H1 (cell line): ENCODE measurements at regions not wholly inside any gene's neighbourhood (a gene's known extent, or its start where the extent isn't known, plus 50 kb on each side); places are given as distances from the start of the nearest gene placed in this dataset.

Experiments
- CTCF ChIA-PET: fragments of 300-600 bp; sonication (Branson Sonifier 250); formaldehyde crosslinking; loops from one replicate; lab custom pipeline; 2021; ENCODE audit not compliant: partially characterized antibody; lab: Charles Lee
- POLR2A ChIA-PET: fragments of 300-600 bp; sonication (Branson Sonifier 250); formaldehyde crosslinking; loops from one replicate; lab custom pipeline; 2021; ENCODE audit warnings: inconsistent platforms; ENCODE audit not compliant: partially characterized antibody; lab: Charles Lee
- DNase-seq, 2 experiments: peaks; one replicate each; pipeline versions ENCODE4 v3.0.0 to v3.0.0-alpha.2; 2010 to 2022; ENCODE audit warnings: low spot score in 2 of 2, low read depth in 1 of 2, mixed read lengths in 1 of 2
- FAIRE-seq: peaks from 2 replicates; lab custom pipeline; 2011; peaks lifted over from hg19 to GRCh38; lab: Jason Lieb, UNC
- H2AFZ ChIP-seq: 2 replicates; pipeline ENCODE4 v1.8.1; 2012; ENCODE audit warnings: low read length, inconsistent platforms
- H2AK5ac ChIP-seq: 2 replicates; pipeline ENCODE4 v1.6.1; 2013; ENCODE audit warnings: low read depth, low read length
- H2BK120ac ChIP-seq: replicated peaks from 2 replicates; pipeline ENCODE3; 2013; ENCODE audit warnings: low read depth, low read length, inconsistent platforms
- H2BK12ac ChIP-seq: 2 replicates; pipeline ENCODE4 v1.6.1; 2013; ENCODE audit warnings: low read depth, low read length
- H2BK15ac ChIP-seq: 2 replicates; pipeline ENCODE4 v1.6.1; 2013; ENCODE audit warnings: low read length
- H2BK20ac ChIP-seq: 2 replicates; pipeline ENCODE4 v1.6.1; 2013; ENCODE audit warnings: low read length
- H2BK5ac ChIP-seq: 2 replicates; pipeline ENCODE4 v1.6.1; 2013; ENCODE audit warnings: low read depth, low read length
- H3K14ac ChIP-seq: 2 replicates; pipeline ENCODE4 v1.6.1; 2013; ENCODE audit warnings: inconsistent platforms; ENCODE audit not compliant: insufficient read length
- H3K18ac ChIP-seq: 2 replicates; pipeline ENCODE4 v1.6.1; 2013; ENCODE audit warnings: low read length; ENCODE audit errors: extremely low read depth
- H3K23ac ChIP-seq: 2 replicates; pipeline ENCODE4 v1.6.1; 2013; ENCODE audit warnings: inconsistent platforms; ENCODE audit not compliant: insufficient read length
- H3K23me2 ChIP-seq: 2 replicates; pipeline ENCODE4 v1.6.1; 2013; ENCODE audit warnings: low read depth, low read length
- H3K27ac ChIP-seq: 2 replicates; pipeline ENCODE4 v1.6.1; 2011; ENCODE audit warnings: low read depth, low read length, inconsistent platforms
- H3K27me3 ChIP-seq, 4 experiments: replicated peaks in 1 of 4; 1 replicate in 1 of 4; 2 replicates in 3 of 4; pipeline versions ENCODE4 v1.6.1 to v1.8.1; 2011 to 2013; ENCODE audit warnings: low read length in 3 of 4, mild to moderate bottlenecking in 3 of 4, inconsistent platforms in 2 of 4, mixed read lengths in 2 of 4, moderate library complexity in 1 of 4; ENCODE audit not compliant: control insufficient read depth in 3 of 4, insufficient read depth in 3 of 4; ENCODE audit errors: extremely low read depth in 1 of 4
- H3K36me3 ChIP-seq, 4 experiments: 2 replicates each; pipeline versions ENCODE4 v1.6.1 to v1.8.1; 2011 to 2013; ENCODE audit warnings: mild to moderate bottlenecking in 4 of 4, low read length in 3 of 4, moderate library complexity in 2 of 4, control low read depth in 1 of 4, inconsistent platforms in 1 of 4; ENCODE audit not compliant: insufficient read depth in 4 of 4, control insufficient read depth in 2 of 4
- H3K4ac ChIP-seq: replicated peaks from 2 replicates; pipeline ENCODE3; 2013; ENCODE audit warnings: low read length, low read depth, mixed read lengths, inconsistent platforms; ENCODE audit not compliant: insufficient read length
- H3K4me1 ChIP-seq, 4 experiments: replicated peaks in 1 of 4; 1 replicate in 1 of 4; 2 replicates in 3 of 4; pipeline versions ENCODE4 v1.6.1 to v1.8.1; 2011 to 2013; ENCODE audit warnings: low read length in 3 of 4, inconsistent platforms in 2 of 4, mixed read lengths in 1 of 4; ENCODE audit not compliant: insufficient read depth in 4 of 4, control insufficient read depth in 3 of 4
- H3K4me2 ChIP-seq, 2 experiments: 2 replicates each; pipeline versions ENCODE4 v1.6.1 to v1.8.1; 2011 to 2013; ENCODE audit warnings: low read depth in 2 of 2, low read length in 2 of 2, control low read depth in 1 of 2, inconsistent platforms in 1 of 2, mild to moderate bottlenecking in 1 of 2; ENCODE audit not compliant: insufficient read depth in 1 of 2
- H3K4me3 ChIP-seq, 4 experiments: fragments of 200-600, 300-600 bp in 1 of 4; sonication (generic), shearing (Covaris generic), sonication (Bioruptor Twin) in 1 of 4; 2 replicates each; pipeline versions ENCODE4 v1.5.1 to v1.8.1; 2011 to 2016; ENCODE audit warnings: low read length in 4 of 4, low read depth in 3 of 4, control low read depth in 2 of 4, inconsistent platforms in 2 of 4, mild to moderate bottlenecking in 2 of 4, mixed read lengths in 1 of 4, moderate library complexity in 1 of 4; ENCODE audit not compliant: insufficient read depth in 2 of 4; ENCODE audit errors: extremely low read depth in 1 of 4
- H3K56ac ChIP-seq: replicated peaks from 2 replicates; pipeline ENCODE3; 2013; ENCODE audit warnings: low read depth, mild to moderate bottlenecking, mixed read lengths, low read length, inconsistent platforms; ENCODE audit not compliant: insufficient read length
- H3K79me1 ChIP-seq: 2 replicates; pipeline ENCODE4 v1.6.1; 2013; ENCODE audit warnings: low read depth, low read length, control low read depth
- H3K79me2 ChIP-seq, 2 experiments: 2 replicates each; pipeline versions ENCODE4 v1.6.1 to v1.8.1; 2012 to 2013; ENCODE audit warnings: low read length in 2 of 2, mild to moderate bottlenecking in 2 of 2, inconsistent platforms in 1 of 2; ENCODE audit not compliant: insufficient read depth in 2 of 2, control insufficient read depth in 1 of 2
- H3K9ac ChIP-seq, 4 experiments: replicated peaks in 1 of 4; 1 replicate in 1 of 4; 2 replicates in 3 of 4; pipeline versions ENCODE4 v1.6.1 to v1.8.1; 2011 to 2013; ENCODE audit warnings: low read depth in 3 of 4, low read length in 3 of 4, control low read depth in 2 of 4, mild to moderate bottlenecking in 2 of 4, moderate library complexity in 2 of 4, inconsistent platforms in 1 of 4; ENCODE audit errors: extremely low read depth in 1 of 4
- H3K9me3 ChIP-seq, 2 experiments: 2 replicates each; pipeline versions ENCODE4 v1.6.1 to v1.8.1; 2012 to 2013; ENCODE audit warnings: mild to moderate bottlenecking in 2 of 2, moderate library complexity in 2 of 2, control low read depth in 1 of 2, inconsistent platforms in 1 of 2, low read depth in 1 of 2, low read length in 1 of 2, mixed read lengths in 1 of 2; ENCODE audit not compliant: insufficient read depth in 2 of 2
- H4K20me1 ChIP-seq, 2 experiments: replicated peaks in 1 of 2; 2 replicates each; pipeline versions ENCODE3 to v1.8.1; 2011 to 2013; ENCODE audit warnings: inconsistent platforms in 2 of 2, low read length in 2 of 2, mild to moderate bottlenecking in 1 of 2; ENCODE audit not compliant: insufficient read depth in 2 of 2, control insufficient read depth in 1 of 2
- H4K5ac ChIP-seq: 2 replicates; pipeline ENCODE4 v1.6.1; 2013; ENCODE audit warnings: low read length, low read depth, mixed read lengths, inconsistent platforms; ENCODE audit not compliant: insufficient read length
- H4K8ac ChIP-seq: 2 replicates; pipeline ENCODE4 v1.8.0; 2013; ENCODE audit warnings: mild to moderate bottlenecking, moderate library complexity, low read length, inconsistent platforms; ENCODE audit not compliant: insufficient read depth; ENCODE audit errors: extremely low read depth
- H4K91ac ChIP-seq: replicated peaks from 2 replicates; pipeline ENCODE3; 2013; ENCODE audit warnings: low read length, mixed read lengths, inconsistent platforms; ENCODE audit not compliant: insufficient read length
- ATF3 ChIP-seq: IDR thresholded peaks from 2 replicates; pipeline ENCODE4 v1.6.1; 2011; ENCODE audit warnings: low read depth, mild to moderate bottlenecking, low read length; ENCODE audit not compliant: insufficient read depth
- BRCA1 ChIP-seq: IDR thresholded peaks from 2 replicates; pipeline ENCODE4 v1.6.1; 2012; ENCODE audit warnings: low read depth, low read length, improper control_type of control experiment
- CBX8 ChIP-seq: fragments of 300-800, 300-1000 bp; sonication (generic); IDR thresholded peaks from 2 replicates; pipeline ENCODE4 v1.7.1; 2016; ENCODE audit warnings: low read depth, low read length, borderline replicate concordance
- CTBP2 ChIP-seq: IDR thresholded peaks from 2 replicates; pipeline ENCODE4 v1.7.0; 2011; ENCODE audit warnings: borderline replicate concordance, mild to moderate bottlenecking, moderate library complexity, mixed read lengths, low read length; ENCODE audit not compliant: insufficient read depth, insufficient read length
- FOSL1 ChIP-seq: IDR thresholded peaks from 2 replicates; pipeline ENCODE4 v1.6.1; 2011; ENCODE audit warnings: mild to moderate bottlenecking, low read depth, low read length, moderate library complexity; ENCODE audit not compliant: insufficient read depth
- HDAC2 ChIP-seq, 2 experiments: fragments of 300-600 bp in 1 of 2; sonication (generic) in 1 of 2; IDR thresholded peaks; 2 replicates each; pipeline ENCODE4 v1.6.1; 2011 to 2012; ENCODE audit warnings: low read depth in 2 of 2, low read length in 2 of 2, mild to moderate bottlenecking in 2 of 2, moderate library complexity in 2 of 2, borderline replicate concordance in 1 of 2, inconsistent platforms in 1 of 2
- JUN ChIP-seq: IDR thresholded peaks from 2 replicates; pipeline ENCODE4 v1.6.1; 2011; ENCODE audit warnings: low read depth, mild to moderate bottlenecking, improper control_type of control experiment, low read length
- MAFK ChIP-seq: IDR thresholded peaks from 2 replicates; pipeline ENCODE4 v1.6.1; 2012; ENCODE audit warnings: low read depth, mild to moderate bottlenecking, improper control_type of control experiment, low read length
- POLR2A ChIP-seq, 2 experiments: IDR thresholded peaks; 1 replicate in 1 of 2; 2 replicates in 1 of 2; pipeline ENCODE4 v1.6.1; 2011; ENCODE audit warnings: low read depth in 2 of 2, low read length in 2 of 2, mild to moderate bottlenecking in 2 of 2; ENCODE audit errors: control extremely low read depth in 1 of 2
- SAP30 ChIP-seq: fragments of 300-600 bp; sonication (generic); IDR thresholded peaks from 2 replicates; pipeline ENCODE4 v1.7.1; 2012; ENCODE audit warnings: low read length, moderate library complexity, mild to moderate bottlenecking, inconsistent platforms; ENCODE audit not compliant: insufficient read depth, insufficient replicate concordance
- SP2 ChIP-seq: IDR thresholded peaks from 2 replicates; pipeline ENCODE4 v1.6.1; 2012; ENCODE audit warnings: mild to moderate bottlenecking, low read length, inconsistent platforms
- YY1 ChIP-seq: IDR thresholded peaks from 2 replicates; pipeline ENCODE4 v1.6.1; 2011; ENCODE audit warnings: low read depth, mild to moderate bottlenecking, low read length
- WGBS, 2 experiments: shearing (Covaris generic) in 1 of 2; methylation state at CpG; one replicate each; pipeline versions ENCODE4 v1.1.6 to v1.1.7; 2013 to 2015; ENCODE audit warnings: low lambda C conversion rate in 2 of 2, mixed read lengths in 2 of 2, inconsistent platforms in 1 of 2, low coverage in 1 of 2, missing lambda C conversion rate in 1 of 2; ENCODE audit not compliant: insufficient replicate concordance in 2 of 2, insufficient coverage in 1 of 2, insufficient read length in 1 of 2; ENCODE audit errors: extremely low coverage in 1 of 2, missing lambda C conversion rate in 1 of 2; 5-methylcytosine and 5-hydroxymethylcytosine counted together

GRCh38 chr6:27674882-27675281 lies 202.0 kb upstream of the ZNF184 start:
- H2AFZ ChIP-seq, result no peak overlapping the region
- no peak overlapping the region for H2BK15ac ChIP-seq
- FAIRE-seq (no peak), DNase-seq (no peak)
- H3K14ac ChIP-seq, result no peak overlapping the region
- H2BK120ac ChIP-seq, result no peak overlapping the region
- no peaks in the 10 kb centered on the region for H3K79me1 ChIP-seq
- no peak overlapping the region for H3K18ac ChIP-seq
- H4K5ac ChIP-seq, result no peak overlapping the region
- no peak overlapping the region for H4K8ac ChIP-seq
- H2BK12ac ChIP-seq, result no peak overlapping the region
- no peaks in the 10 kb centered on the region for H3K79me2 ChIP-seq
- no peak overlapping the region for H2BK20ac ChIP-seq
- H3K4ac ChIP-seq, result no peak overlapping the region
- no peaks in the 10 kb centered on the region for H3K9me3 ChIP-seq
- H3K4me3 ChIP-seq, result no peak overlapping the region
- no peak overlapping the region for H4K91ac ChIP-seq
- no peak overlapping the region for H3K27ac ChIP-seq
- peaks cover 0 to 4% (median 2%) of the 10 kb centered on the region in 4 experiments; a peak in 2 of 7 replicates for H3K4me1 ChIP-seq
- no peak overlapping the region for H2BK5ac ChIP-seq
- H3K27me3 ChIP-seq, result peaks cover 0 to 26% (median 20%) of the 10 kb centered on the region in 4 experiments; a peak in 6 of 7 replicates
- CTCF ChIA-PET, result interaction anchor here (1.2 kb wide), 2 partner anchors 13 to 66 kb away, joined by 3 to 4 read pairs; no protein-coding TSS in a partner anchor
- H3K9ac ChIP-seq, result no peak overlapping the region
- no peak overlapping the region for H3K4me2 ChIP-seq
- H3K23me2 ChIP-seq, result peaks cover 16% of the 10 kb centered on the region
- H2AK5ac ChIP-seq, result no peak overlapping the region
- H3K56ac ChIP-seq, result no peak overlapping the region
- 86% methylated on average over 6 of the region's 9 CpGs; no CpG with 5 or more reads in 1 of the 2 experiments for WGBS, 2 experiments
- no peaks in the 10 kb centered on the region for H4K20me1 ChIP-seq
- POLR2A ChIA-PET, result interaction anchor here (0.7 kb wide), 1 partner anchor 67 kb away, joined by 3 read pairs; no protein-coding TSS in a partner anchor
- no peak overlapping the region for H3K23ac ChIP-seq
- no peaks in the 10 kb centered on the region for H3K36me3 ChIP-seq
- TF ChIP-seq FOSL1 (no peak), HDAC2 (IDR thresholded peaks at IDR 0.05; ENCODE audit: borderline replicate concordance in 1 of 2, low read depth in 2 of 2, low read length in 2 of 2) (no peak), ATF3 (no peak), SP2 (no peak), JUN (no peak), CTBP2 (no peak), MAFK (no peak), POLR2A (IDR thresholded peaks at IDR 0.05; ENCODE audit: control extremely low read depth in 1 of 2, low read depth in 2 of 2, low read length in 2 of 2) (no peak), SAP30 (no peak), BRCA1 (no peak), YY1 (no peak), CBX8 (no peak)
